ENCODE measurements at regions not wholly inside any gene's neighbourhood (a gene's known extent, or its start where the extent isn't known, plus 50 kb on each side); places are given as distances from the start of the nearest gene placed in this dataset.

DNA sequence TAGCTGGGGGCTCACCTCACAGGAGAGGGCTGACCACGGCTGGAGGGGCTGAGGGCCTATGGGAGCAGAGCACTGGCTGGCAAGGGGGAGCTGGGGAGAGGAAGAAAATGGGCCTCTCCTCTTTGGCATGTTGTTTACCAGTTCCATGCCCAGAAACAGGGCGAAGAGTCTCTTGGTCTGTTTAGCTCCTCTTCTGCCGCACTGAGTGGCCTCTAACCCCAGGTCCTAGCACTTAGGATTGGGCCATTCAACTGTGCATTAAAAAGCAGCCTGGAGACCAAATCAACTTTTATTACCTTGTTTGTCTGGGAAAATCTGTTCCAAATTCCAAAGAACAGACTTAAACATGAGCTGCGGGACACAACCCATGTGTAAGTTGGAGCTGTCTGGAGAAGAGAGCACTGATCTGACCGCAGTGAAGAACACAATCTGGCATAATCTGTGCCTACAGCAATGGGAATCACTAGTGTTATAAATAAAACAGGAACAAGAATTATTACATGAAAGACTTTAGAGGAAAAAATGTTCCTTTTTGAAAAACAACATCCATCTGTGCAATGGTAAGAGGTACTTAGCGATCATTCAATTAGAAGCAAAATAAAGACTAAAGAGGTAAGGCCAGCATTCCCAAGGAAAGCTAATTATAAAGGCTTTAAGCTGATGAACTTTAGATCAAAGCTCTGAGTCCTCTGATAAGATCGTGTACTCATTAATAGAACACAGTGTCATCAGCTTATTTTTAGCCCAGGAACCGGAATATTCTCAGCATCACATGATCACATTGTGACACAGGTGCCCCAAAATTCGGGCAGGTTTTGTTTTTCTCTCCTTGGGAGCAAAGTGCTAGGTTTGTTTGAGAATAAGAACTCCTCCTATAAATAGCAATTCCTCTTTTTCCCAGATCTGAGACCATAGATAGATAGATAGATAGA, 243.2 kb downstream of the COL4A1 start:
- peaks cover 8% of the 10 kb centered on the region for H3K4me1 ChIP-seq
- TF ChIP-seq POLR2AphosphoS5 (IDR thresholded peaks at IDR 0.05; ENCODE audit: insufficient read depth in 1 of 2, low read depth in 1 of 2) (no peak), POLR2A (IDR thresholded peaks at IDR 0.05) (no peak)
- TF ChIP-seq, protein P1, sequence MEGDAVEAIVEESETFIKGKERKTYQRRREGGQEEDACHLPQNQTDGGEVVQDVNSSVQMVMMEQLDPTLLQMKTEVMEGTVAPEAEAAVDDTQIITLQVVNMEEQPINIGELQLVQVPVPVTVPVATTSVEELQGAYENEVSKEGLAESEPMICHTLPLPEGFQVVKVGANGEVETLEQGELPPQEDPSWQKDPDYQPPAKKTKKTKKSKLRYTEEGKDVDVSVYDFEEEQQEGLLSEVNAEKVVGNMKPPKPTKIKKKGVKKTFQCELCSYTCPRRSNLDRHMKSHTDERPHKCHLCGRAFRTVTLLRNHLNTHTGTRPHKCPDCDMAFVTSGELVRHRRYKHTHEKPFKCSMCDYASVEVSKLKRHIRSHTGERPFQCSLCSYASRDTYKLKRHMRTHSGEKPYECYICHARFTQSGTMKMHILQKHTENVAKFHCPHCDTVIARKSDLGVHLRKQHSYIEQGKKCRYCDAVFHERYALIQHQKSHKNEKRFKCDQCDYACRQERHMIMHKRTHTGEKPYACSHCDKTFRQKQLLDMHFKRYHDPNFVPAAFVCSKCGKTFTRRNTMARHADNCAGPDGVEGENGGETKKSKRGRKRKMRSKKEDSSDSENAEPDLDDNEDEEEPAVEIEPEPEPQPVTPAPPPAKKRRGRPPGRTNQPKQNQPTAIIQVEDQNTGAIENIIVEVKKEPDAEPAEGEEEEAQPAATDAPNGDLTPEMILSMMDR (IDR thresholded peaks at IDR 0.05): no peak
- H3K9me3 ChIP-seq: no peaks in the 10 kb centered on the region
- DNase-seq (ENCODE audit: extremely low spot score in 2 of 2): no peak
- intact Hi-C loops (cut with DNase I): no loop called here
- H3K27ac ChIP-seq: no peak overlapping the region
- H3K4me3 ChIP-seq: no peak overlapping the region
- no peaks in the 10 kb centered on the region for H3K27me3 ChIP-seq
- no peaks in the 10 kb centered on the region for H3K36me3 ChIP-seq

DNA sequence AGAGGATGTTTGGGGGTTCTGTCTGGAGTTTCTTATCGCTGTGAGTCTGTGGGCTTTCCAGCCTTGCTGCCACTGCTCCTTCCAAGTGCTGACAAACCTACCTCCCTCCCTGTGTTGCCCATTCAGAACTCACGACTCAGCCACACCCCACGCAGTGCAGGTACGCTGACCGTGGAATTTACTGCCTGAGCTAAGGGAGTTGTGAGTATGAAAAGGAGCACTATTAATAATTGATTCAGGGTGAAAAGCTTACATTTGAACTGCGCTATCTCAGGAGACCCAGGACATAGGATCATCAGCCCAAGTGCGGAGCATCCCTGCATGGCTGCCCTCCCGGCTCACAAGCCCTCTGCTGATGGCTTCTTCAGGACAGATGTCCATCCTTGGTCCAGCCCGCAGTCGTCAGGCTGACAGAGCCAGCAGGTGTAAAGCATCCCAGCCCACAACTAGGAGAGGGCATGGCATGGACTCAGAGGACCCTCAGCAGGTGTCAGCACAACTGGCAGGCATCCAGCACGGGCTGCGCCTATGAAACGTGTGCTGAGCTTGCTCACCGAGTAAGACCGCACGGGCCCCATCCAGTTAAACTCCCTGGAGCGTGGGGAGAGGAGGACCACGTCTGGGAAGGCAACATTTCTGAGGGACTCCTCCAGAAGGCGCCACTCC, 244.0 kb downstream of the COL4A1 start:
- Histone ChIP-seq H3K4me3 (no peak overlapping the region), H3K4me1 (peaks cover 8% of the 10 kb centered on the region), H3K27me3 (no peaks in the 10 kb centered on the region), H3K36me3 (no peaks in the 10 kb centered on the region), H3K27ac (no peak overlapping the region), H3K9me3 (no peaks in the 10 kb centered on the region)
- TF ChIP-seq POLR2AphosphoS5 (IDR thresholded peaks at IDR 0.05; ENCODE audit: insufficient read depth in 1 of 2, low read depth in 1 of 2) (no peak), POLR2A (IDR thresholded peaks at IDR 0.05) (no peak)
- TF ChIP-seq, protein P1 (IDR thresholded peaks at IDR 0.05): no peak
- intact Hi-C loops (cut with DNase I): no loop called here
- no peak for DNase-seq (ENCODE audit: extremely low spot score in 2 of 2)

DNA sequence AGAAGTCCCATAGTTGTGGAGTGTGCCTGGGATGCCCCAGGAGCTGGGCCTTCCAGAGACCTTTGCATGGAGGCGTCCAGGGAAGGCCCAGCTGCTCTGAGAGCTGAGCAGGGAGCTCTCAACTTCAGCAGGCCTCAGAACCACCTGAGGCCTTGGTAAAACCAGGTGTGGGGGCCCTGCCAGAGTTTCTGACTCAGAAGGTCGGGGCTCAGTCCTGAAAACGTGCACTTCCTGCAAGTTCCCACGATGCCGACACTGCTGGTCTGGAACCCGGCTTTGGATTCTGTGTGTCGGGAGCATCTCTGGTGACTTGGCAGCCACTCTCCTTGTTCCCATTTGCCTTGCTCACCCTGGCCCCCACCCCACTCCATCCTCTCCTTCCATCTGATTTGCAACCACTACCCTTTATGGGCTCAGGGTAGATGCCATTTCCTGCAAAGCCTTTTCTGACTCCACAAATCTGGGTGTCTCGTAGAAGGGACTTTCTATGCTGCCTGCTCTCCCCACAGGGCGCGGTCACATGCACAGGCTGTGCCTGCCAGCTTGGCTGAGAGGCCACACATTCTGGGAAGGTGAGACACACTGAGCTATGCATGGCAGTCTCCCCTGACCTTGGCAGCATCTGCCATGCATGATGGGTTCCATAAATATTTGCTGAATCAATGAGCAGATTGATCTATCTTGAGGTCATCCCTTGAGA, 244.7 kb downstream of the COL4A1 start:
- H3K27me3 ChIP-seq: no peaks in the 10 kb centered on the region
- intact Hi-C loops (cut with DNase I): no loop called here
- H3K4me1 ChIP-seq: peaks cover 8% of the 10 kb centered on the region
- no peaks in the 10 kb centered on the region for H3K36me3 ChIP-seq
- H3K4me3 ChIP-seq: no peak overlapping the region
- no peaks in the 10 kb centered on the region for H3K9me3 ChIP-seq
- TF ChIP-seq, protein P1 (IDR thresholded peaks at IDR 0.05): no peak
- no peak for TF ChIP-seq POLR2A (IDR thresholded peaks at IDR 0.05)
- no peak for TF ChIP-seq POLR2AphosphoS5 (IDR thresholded peaks at IDR 0.05; ENCODE audit: insufficient read depth in 1 of 2, low read depth in 1 of 2)
- H3K27ac ChIP-seq: no peak overlapping the region
- no peak for DNase-seq (ENCODE audit: extremely low spot score in 2 of 2)

DNA sequence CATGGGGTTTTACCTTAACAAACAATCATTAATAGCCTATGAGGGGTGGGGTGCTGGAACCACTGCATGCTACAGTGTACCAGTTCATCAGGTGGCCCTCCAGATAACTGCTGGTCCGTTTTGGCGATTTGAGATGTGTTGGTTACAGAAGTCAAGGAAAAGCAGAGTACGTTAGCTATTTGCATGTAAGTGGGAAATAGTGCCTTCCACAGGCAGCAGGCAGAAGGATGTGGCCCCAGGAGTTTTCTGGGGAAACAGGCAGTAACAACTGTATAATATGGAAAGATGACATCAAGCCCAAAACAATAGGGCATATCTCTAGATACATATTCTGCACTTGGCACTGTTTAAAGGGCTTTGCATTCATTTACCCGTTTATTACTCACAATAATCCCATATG, 245.7 kb downstream of the COL4A1 start:
- intact Hi-C loops (cut with DNase I): no loop called here
- Histone ChIP-seq H3K27ac (no peak overlapping the region), H3K4me3 (no peak overlapping the region), H3K36me3 (no peaks in the 10 kb centered on the region), H3K27me3 (no peaks in the 10 kb centered on the region), H3K4me1 (peaks cover 8% of the 10 kb centered on the region), H3K9me3 (no peaks in the 10 kb centered on the region)
- DNase-seq (ENCODE audit: extremely low spot score in 2 of 2): no peak
- no peak for TF ChIP-seq POLR2A (IDR thresholded peaks at IDR 0.05)
- TF ChIP-seq, protein P1 (IDR thresholded peaks at IDR 0.05): no peak
- no peak for TF ChIP-seq POLR2AphosphoS5 (IDR thresholded peaks at IDR 0.05; ENCODE audit: insufficient read depth in 1 of 2, low read depth in 1 of 2)

All from vagina (tissue), 2 donors.